Upper lobe of left lung (tissue), 6 donors: ENCODE measurements at regions not wholly inside any gene's neighbourhood (a gene's known extent, or its start where the extent isn't known, plus 50 kb on each side); places are given as distances from the start of the nearest gene placed in this dataset.

Experiments
- ATAC-seq, 2 donors: fragments of 200-7000 bp; cut with Tn5 transposase; one replicate each; pipeline ENCODE4 v1.9.1; 2022; ENCODE audit warnings: mild to moderate bottlenecking in 2 of 2, moderate library complexity in 2 of 2; ENCODE audit not compliant: low FRiP score in 2 of 2
- DNase-seq, 2 donors: peaks; one replicate each; pipeline ENCODE4 v3.0.0-alpha.2; 2019 to 2020
- H3K27ac ChIP-seq, 4 donors: fragments of 200-600 bp; sonication (generic); one replicate each; pipeline ENCODE4 v1.5.1; 2016 to 2019
- H3K27me3 ChIP-seq, 4 donors: fragments of 200-600 bp; sonication (generic); one replicate each; pipeline ENCODE4 v1.5.1; 2017 to 2019
- H3K36me3 ChIP-seq, 4 donors: fragments of 200-600 bp; sonication (generic); one replicate each; pipeline ENCODE4 v1.5.1; 2016 to 2019
- H3K4me1 ChIP-seq, 4 donors: fragments of 200-600 bp; sonication (generic); one replicate each; pipeline ENCODE4 v1.5.1; 2018 to 2019
- H3K4me3 ChIP-seq, 4 donors: fragments of 200-600 bp; sonication (generic); one replicate each; pipeline ENCODE4 v1.5.1; 2017 to 2019; ENCODE audit warnings: mild to moderate bottlenecking in 2 of 4, moderate library complexity in 1 of 4
- H3K9me3 ChIP-seq, 4 donors: fragments of 200-600 bp; sonication (generic); one replicate each; pipeline ENCODE4 v1.5.1; 2018 to 2019
- EP300 ChIP-seq, 4 donors: sonication (generic); formaldehyde crosslinking; IDR thresholded peaks; one replicate each; pipeline ENCODE4 v1.5.1; 2017; ENCODE audit warnings: antibody characterized with exemption in 4 of 4, control low read depth in 2 of 4
- POLR2A ChIP-seq, 4 donors: fragments of 450-650 bp; IDR thresholded peaks; one replicate each; pipeline ENCODE4 v1.5.1; 2016 to 2017; ENCODE audit warnings: antibody characterized with exemption in 4 of 4, mild to moderate bottlenecking in 2 of 4
- POLR2AphosphoS5 ChIP-seq, 2 donors: sonication (generic); formaldehyde crosslinking; IDR thresholded peaks; one replicate each; pipeline ENCODE4 v1.5.1; 2017; ENCODE audit warnings: antibody characterized with exemption in 2 of 2
- WGBS, 2 donors: methylation state at CpG; one replicate each; pipeline ENCODE4 v1.1.5; 2017 to 2018; 5-methylcytosine and 5-hydroxymethylcytosine counted together
- TF ChIP-seq, protein P1 (sequence below), 6 experiments: fragments of 450-650 bp in 4 of 6; fragments of 200-600 bp in 2 of 6; sonication (generic) in 2 of 6; IDR thresholded peaks; one replicate each; pipeline ENCODE4 v1.5.1; 2016 to 2019; ENCODE audit warnings: antibody characterized with exemption in 6 of 6
- donor health status: DM: no; HTN: no; CAD: no; lungs with moderate emphysema.
- donor health status: DM: no; HTN: yes; CAD: no; lungs with severe emphysema.

DNA sequence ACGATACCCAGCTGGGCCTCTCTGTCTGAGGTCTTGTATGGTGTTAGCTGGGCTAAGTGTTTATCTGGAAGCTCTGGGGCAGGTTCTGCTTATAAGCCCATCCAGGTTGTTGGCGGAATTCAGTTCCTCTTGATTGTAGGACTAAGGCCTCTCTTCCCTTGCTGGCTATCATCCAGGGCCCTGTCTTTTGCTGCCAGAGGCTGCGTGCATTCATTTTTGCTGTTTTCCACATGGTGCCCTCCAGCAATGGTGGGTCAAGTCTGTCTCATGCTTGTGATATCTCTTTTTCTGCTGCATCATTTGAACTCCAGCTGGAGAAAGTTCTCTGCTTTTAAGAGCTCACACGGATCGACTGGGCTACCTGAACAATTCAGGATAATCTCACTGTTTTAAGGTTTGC is 105.7 kb upstream of the ZNF618 start:
- H3K27me3 ChIP-seq = no peaks in the 10 kb centered on the region
- TF ChIP-seq POLR2AphosphoS5 (IDR thresholded peaks at IDR 0.05) (no peak), POLR2A (IDR thresholded peaks at IDR 0.05) (no peak), EP300 (IDR thresholded peaks at IDR 0.05) (no peak)
- TF ChIP-seq, protein P1, sequence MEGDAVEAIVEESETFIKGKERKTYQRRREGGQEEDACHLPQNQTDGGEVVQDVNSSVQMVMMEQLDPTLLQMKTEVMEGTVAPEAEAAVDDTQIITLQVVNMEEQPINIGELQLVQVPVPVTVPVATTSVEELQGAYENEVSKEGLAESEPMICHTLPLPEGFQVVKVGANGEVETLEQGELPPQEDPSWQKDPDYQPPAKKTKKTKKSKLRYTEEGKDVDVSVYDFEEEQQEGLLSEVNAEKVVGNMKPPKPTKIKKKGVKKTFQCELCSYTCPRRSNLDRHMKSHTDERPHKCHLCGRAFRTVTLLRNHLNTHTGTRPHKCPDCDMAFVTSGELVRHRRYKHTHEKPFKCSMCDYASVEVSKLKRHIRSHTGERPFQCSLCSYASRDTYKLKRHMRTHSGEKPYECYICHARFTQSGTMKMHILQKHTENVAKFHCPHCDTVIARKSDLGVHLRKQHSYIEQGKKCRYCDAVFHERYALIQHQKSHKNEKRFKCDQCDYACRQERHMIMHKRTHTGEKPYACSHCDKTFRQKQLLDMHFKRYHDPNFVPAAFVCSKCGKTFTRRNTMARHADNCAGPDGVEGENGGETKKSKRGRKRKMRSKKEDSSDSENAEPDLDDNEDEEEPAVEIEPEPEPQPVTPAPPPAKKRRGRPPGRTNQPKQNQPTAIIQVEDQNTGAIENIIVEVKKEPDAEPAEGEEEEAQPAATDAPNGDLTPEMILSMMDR (IDR thresholded peaks at IDR 0.05) = no peak
- no peaks in the 10 kb centered on the region for H3K36me3 ChIP-seq
- no peaks in the 10 kb centered on the region for H3K9me3 ChIP-seq
- WGBS, 2 donors = 57 to 77% methylated on average over 5 of the region's 5 CpGs
- H3K4me3 ChIP-seq = no peak overlapping the region
- DNase-seq (no peak), ATAC-seq (no peak)
- H3K27ac ChIP-seq = no peak overlapping the region
- H3K4me1 ChIP-seq = peaks cover 0 to 3% (median 0%) of the 10 kb centered on the region in 4 donors

DNA sequence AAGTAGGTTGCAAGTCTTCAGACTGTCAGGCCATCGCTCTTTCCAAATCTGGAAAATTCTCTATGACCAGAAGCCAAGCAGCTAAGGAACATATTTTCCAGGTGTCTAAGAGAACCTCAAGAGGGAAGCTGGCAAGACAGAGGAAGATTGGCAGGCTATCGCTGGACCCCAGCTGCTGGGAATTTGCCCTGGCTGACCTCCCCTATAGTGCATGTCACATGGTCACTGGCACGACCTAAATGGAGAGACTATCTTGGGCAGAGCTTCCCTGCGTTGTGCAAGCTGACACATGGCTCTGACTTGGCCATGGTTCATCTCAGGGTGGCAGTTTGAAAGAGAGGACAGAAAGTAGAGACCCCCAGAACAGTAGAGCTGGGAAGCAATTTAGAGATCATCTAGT is 104.9 kb upstream of the ZNF618 start:
- H3K4me3 ChIP-seq = no peak overlapping the region
- ATAC-seq = no peak
- no peak for DNase-seq
- TF ChIP-seq POLR2A (IDR thresholded peaks at IDR 0.05) (no peak), POLR2AphosphoS5 (IDR thresholded peaks at IDR 0.05) (no peak), EP300 (IDR thresholded peaks at IDR 0.05) (no peak)
- TF ChIP-seq, protein P1 (IDR thresholded peaks at IDR 0.05) = no peak
- H3K9me3 ChIP-seq = no peaks in the 10 kb centered on the region
- no peaks in the 10 kb centered on the region for H3K36me3 ChIP-seq
- peaks cover 0 to 8% (median 0%) of the 10 kb centered on the region in 4 donors for H3K4me1 ChIP-seq
- 69 to 77% methylated on average over 4 of the region's 4 CpGs for WGBS, 2 donors
- H3K27ac ChIP-seq = no peak overlapping the region
- no peaks in the 10 kb centered on the region for H3K27me3 ChIP-seq

DNA sequence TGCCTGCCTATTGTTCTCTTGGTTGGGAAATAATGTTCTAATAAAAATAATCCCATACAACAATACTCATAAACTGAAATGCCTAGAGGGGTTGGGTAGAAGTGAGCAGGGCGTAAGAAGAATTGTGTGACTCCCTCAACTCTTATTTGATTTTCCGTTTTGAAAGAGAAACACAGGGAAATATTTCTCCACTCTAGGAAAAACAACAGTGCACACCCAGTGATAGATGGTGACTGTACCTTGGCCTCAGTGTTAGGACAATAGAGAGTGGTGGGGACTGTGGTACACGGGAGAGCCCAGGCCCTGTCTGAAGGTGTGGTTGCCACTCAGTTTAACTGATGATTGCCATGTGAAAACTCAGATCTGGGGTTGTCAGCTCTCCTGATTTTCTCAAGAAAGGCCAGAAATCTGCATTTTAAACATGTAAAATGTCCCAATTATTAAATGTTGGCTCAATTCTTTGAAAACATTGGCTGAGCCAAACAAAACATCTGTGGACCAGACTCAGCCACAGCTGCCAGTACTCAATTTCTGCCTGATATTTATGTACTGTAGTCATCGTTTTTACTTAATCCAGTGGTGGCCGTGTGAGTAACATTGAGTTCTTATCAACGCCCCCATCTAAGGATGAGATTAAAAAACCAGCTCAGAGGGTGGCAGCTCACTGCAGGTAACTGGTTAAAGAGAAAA is 103.8 kb upstream of the ZNF618 start:
- DNase-seq = no peak
- Histone ChIP-seq H3K36me3 (no peaks in the 10 kb centered on the region), H3K9me3 (no peaks in the 10 kb centered on the region), H3K4me1 (peaks cover 0 to 8% (median 0%) of the 10 kb centered on the region in 4 donors), H3K27ac (no peak overlapping the region), H3K4me3 (no peak overlapping the region), H3K27me3 (no peaks in the 10 kb centered on the region)
- 61 to 68% methylated on average over 6 of the region's 6 CpGs for WGBS, 2 donors
- TF ChIP-seq, protein P1 (IDR thresholded peaks at IDR 0.05) = no peak
- TF ChIP-seq POLR2A (IDR thresholded peaks at IDR 0.05) = no peak
- no peak for TF ChIP-seq EP300 (IDR thresholded peaks at IDR 0.05)
- no peak for TF ChIP-seq POLR2AphosphoS5 (IDR thresholded peaks at IDR 0.05)
- peak in 1 of 2 donors; percentile 73 for ATAC-seq

DNA sequence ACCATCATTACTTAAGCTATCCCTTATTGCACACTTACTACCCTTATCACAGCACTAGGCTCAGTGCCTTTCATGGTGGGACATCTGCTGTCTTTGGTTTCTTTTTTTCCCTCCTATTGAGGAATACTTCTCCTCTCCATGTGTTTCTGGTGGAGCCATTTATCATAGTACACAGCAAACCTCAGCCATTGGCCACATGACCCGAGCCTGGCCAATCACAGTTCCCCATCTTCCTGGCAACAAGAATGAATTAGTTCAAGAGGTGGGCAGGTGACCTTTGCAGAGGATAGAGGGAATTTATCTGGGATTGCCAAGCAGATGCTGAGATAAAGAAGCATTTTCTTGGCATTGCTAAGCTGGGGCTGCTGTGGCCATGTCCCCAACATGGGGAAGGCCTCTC is 101.1 kb upstream of the ZNF618 start:
- ATAC-seq (no peak), DNase-seq (no peak)
- no peak for TF ChIP-seq EP300 (IDR thresholded peaks at IDR 0.05)
- no peak for TF ChIP-seq POLR2AphosphoS5 (IDR thresholded peaks at IDR 0.05)
- no peak for TF ChIP-seq POLR2A (IDR thresholded peaks at IDR 0.05)
- TF ChIP-seq, protein P1 (IDR thresholded peaks at IDR 0.05) = no peak
- H3K4me1 ChIP-seq = peaks cover 0 to 8% (median 0%) of the 10 kb centered on the region in 4 donors
- no peaks in the 10 kb centered on the region for H3K36me3 ChIP-seq
- no peak overlapping the region for H3K4me3 ChIP-seq
- H3K27ac ChIP-seq = no peak overlapping the region
- WGBS, 2 donors = 83 to 88% methylated on average over 1 of the region's 1 CpG
- H3K27me3 ChIP-seq = no peaks in the 10 kb centered on the region
- H3K9me3 ChIP-seq = no peaks in the 10 kb centered on the region

DNA sequence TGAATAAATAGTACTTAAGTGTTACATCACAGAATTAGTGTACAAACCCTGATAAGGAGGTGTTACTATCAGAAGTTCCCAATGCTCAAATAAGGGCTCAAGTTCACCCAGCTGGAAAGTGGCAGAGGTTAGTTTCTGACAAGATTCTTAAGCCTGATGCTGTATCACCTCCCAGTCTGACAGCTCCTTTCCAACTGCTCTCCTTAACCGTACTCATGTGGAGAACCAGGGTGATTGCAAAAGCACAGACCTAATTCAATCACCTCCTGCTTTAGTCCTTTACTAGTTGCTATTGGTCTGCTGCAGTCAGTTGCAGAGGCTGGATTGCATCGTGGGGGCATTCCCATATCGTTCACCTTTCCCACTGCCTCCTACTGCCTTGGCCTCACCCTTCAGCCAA is 100.4 kb upstream of the ZNF618 start:
- H3K4me1 ChIP-seq = peaks cover 0 to 8% (median 0%) of the 10 kb centered on the region in 4 donors
- H3K27ac ChIP-seq = no peak overlapping the region
- no peaks in the 10 kb centered on the region for H3K9me3 ChIP-seq
- H3K36me3 ChIP-seq = no peaks in the 10 kb centered on the region
- peak in 1 of 2 donors; percentile 34 for ATAC-seq
- DNase-seq = no peak
- 49 to 50% methylated on average over 3 of the region's 3 CpGs for WGBS, 2 donors
- H3K4me3 ChIP-seq = no peak overlapping the region
- TF ChIP-seq POLR2A (IDR thresholded peaks at IDR 0.05) = no peak
- TF ChIP-seq, protein P1 (IDR thresholded peaks at IDR 0.05) = no peak
- H3K27me3 ChIP-seq = no peaks in the 10 kb centered on the region
